Lower leg skin (tissue), 3 donors: ENCODE measurements at regions not wholly inside any gene's neighbourhood (a gene's known extent, or its start where the extent isn't known, plus 50 kb on each side); places are given as distances from the start of the nearest gene placed in this dataset.

Experiments
- CTCF ChIP-seq, 3 donors: fragments of 450-650 bp; IDR thresholded peaks; one replicate each; pipeline ENCODE4 v1.5.1; 2016; ENCODE audit warnings: antibody characterized with exemption in 3 of 3, mild to moderate bottlenecking in 3 of 3, moderate library complexity in 2 of 3
- POLR2A ChIP-seq, 2 donors: fragments of 450-650 bp; IDR thresholded peaks; one replicate each; pipeline ENCODE4 v1.6.1; 2016 to 2017; ENCODE audit warnings: antibody characterized with exemption in 2 of 2, mild to moderate bottlenecking in 1 of 2, moderate library complexity in 1 of 2

- TF ChIP-seq CTCF (IDR thresholded peaks at IDR 0.05): no peak
- TF ChIP-seq POLR2A (IDR thresholded peaks at IDR 0.05): no peak
Observed at GRCh38 chr9:13787234-13787833, 507.8 kb upstream of the MPDZ start.
